A673 (cell line): ENCODE measurements at regions not wholly inside any gene's neighbourhood (a gene's known extent, or its start where the extent isn't known, plus 50 kb on each side); places are given as distances from the start of the nearest gene placed in this dataset.

Experiments used
- CTCF ChIP-seq: fragments of 300-800, 200-600 bp; sonication (generic); conservative IDR thresholded peaks from 2 replicates; pipeline ENCODE4 v1.5.1; 2017; ENCODE audit warnings: low read depth, mild to moderate bottlenecking, antibody characterized with exemption, low read length, moderate library complexity, mixed read lengths
- EZH2 ChIP-seq: fragments of 200-600 bp; sonication (generic); IDR thresholded peaks from 2 replicates; pipeline ENCODE4 v1.6.1; 2017; ENCODE audit warnings: borderline replicate concordance, low read depth, mild to moderate bottlenecking, mixed read lengths, antibody characterized with exemption, low read length; ENCODE audit not compliant: poor library complexity, severe bottlenecking

- TF ChIP-seq CTCF (no peak), EZH2 (no peak)
These were observed 141.1 kb downstream of the SLC41A2 start for GRCh38 chr12:104816845-104817503.
